Heart left ventricle (tissue), 16 donors: ENCODE measurements at regions not wholly inside any gene's neighbourhood (a gene's known extent, or its start where the extent isn't known, plus 50 kb on each side); places are given as distances from the start of the nearest gene placed in this dataset.

ENCODE experiments used
- ATAC-seq, 4 donors: fragments of 200-7000 bp; cut with Tn5 transposase; one replicate each; pipeline ENCODE4 v1.9.1; 2020 to 2022; ENCODE audit warnings: moderate library complexity in 4 of 4, mild to moderate bottlenecking in 3 of 4, moderate number of reproducible peaks in 1 of 4
- DNase-seq, 5 donors: peaks; one replicate each; pipeline ENCODE4 v3.0.0-alpha.2; 2020
- H3K27ac ChIP-seq, 12 donors: fragments of 200-600 bp; sonication (generic) in 4 of 12; one replicate each; pipeline versions ENCODE4 v1.5.0 to v1.8.0; 2016 to 2022; ENCODE audit warnings: mild to moderate bottlenecking in 2 of 12
- H3K27me3 ChIP-seq, 9 donors: fragments of 200-600 bp; sonication (generic) in 2 of 9; one replicate each; pipeline versions ENCODE4 v1.5.1 to v1.8.0; 2016 to 2022; ENCODE audit warnings: mild to moderate bottlenecking in 3 of 9
- H3K36me3 ChIP-seq, 9 donors: fragments of 200-600 bp; sonication (generic) in 2 of 9; one replicate each; pipeline versions ENCODE4 v1.5.0 to v1.8.0; 2018 to 2022; ENCODE audit warnings: mild to moderate bottlenecking in 2 of 9
- H3K4me1 ChIP-seq, 12 donors: fragments of 200-600 bp; sonication (generic) in 4 of 12; one replicate each; pipeline versions ENCODE4 v1.5.0 to v1.8.0; 2016 to 2022; ENCODE audit warnings: mild to moderate bottlenecking in 3 of 12
- H3K4me3 ChIP-seq, 12 donors: fragments of 200-600 bp; sonication (generic) in 4 of 12; one replicate each; pipeline versions ENCODE4 v1.5.0 to v1.8.0; 2017 to 2022; ENCODE audit warnings: mild to moderate bottlenecking in 9 of 12, moderate library complexity in 4 of 12
- H3K9me3 ChIP-seq, 12 donors: fragments of 200-600 bp; sonication (generic) in 4 of 12; one replicate each; pipeline versions ENCODE4 v1.5.0 to v1.8.0; 2016 to 2022; ENCODE audit warnings: mild to moderate bottlenecking in 1 of 12
- CTCF ChIP-seq, 12 donors: fragments of 200-600 bp; sonication (generic) in 4 of 12; IDR thresholded peaks; one replicate each; pipeline versions ENCODE4 v1.5.0 to v1.8.0; 2018 to 2022; ENCODE audit warnings: antibody characterized with exemption in 12 of 12, mild to moderate bottlenecking in 5 of 12
- POLR2A ChIP-seq, 2 donors: fragments of 450-650 bp; IDR thresholded peaks; one replicate each; pipeline ENCODE4 v1.6.1; 2017; ENCODE audit warnings: antibody characterized with exemption in 2 of 2, mild to moderate bottlenecking in 2 of 2, moderate library complexity in 2 of 2
- WGBS, 4 donors: extraction: QIAGEN DNeasy Blood & Tissue Kit in 2 of 4; methylation state at CpG; one replicate each; pipeline versions ENCODE4 v1.1.5 to v1.1.7; 2013 to 2018; 5-methylcytosine and 5-hydroxymethylcytosine counted together
- intact Hi-C, 10 donors: fragments of 100-400 bp; cut with DNase I; formaldehyde crosslinking; loops; one replicate each; pipeline versions ENCODE4 v1.11.1 to v1.14.2; 2022
- donor health status: ischemic (EF 13 %, LVEDD 7.1; RV severe dilation, severe dysfunction).
- donor health status: healthy with polysubstance abuse.
- donor health status: DM: no; HTN: yes; CAD: no.
- donor health status: DM: no; HTN: no; CAD: no.
- donor health status: ischemic (EF 25% LVEDD 6.9; RV normal size, moderate dysfunction).
- donor health status: ischemic (EF 25% LVEDD 5.7; RV mildly dilated, moderate dysfunction).
- donor health status: healthy.
- donor health status: DM: yes; HTN: yes; CAD: no.
- donor health status: ischemic (EF 35%, LVEDD 5.7; RV mildly dilated, moderate dysfunction).
- donor health status: nonischemic (EF 11% LVEDD 7.7; RV severe dilation, severe dysfunction).
- donor health status: DM: yes; HTN: yes; CAD: no.
- donor health status: PGD.
- donor health status: ischemic (EF 29% LVEDD 5.4; RV normal size, mild dysfunction).
- donor health status: nonischemic (EF 23%, LVEDD 6.1; RV moderate dilation, normal function).

- H3K9me3 ChIP-seq, result no peaks in the 10 kb centered on the region
- H3K36me3 ChIP-seq, result no peaks in the 10 kb centered on the region
- no peak overlapping the region for H3K27ac ChIP-seq
- DNase-seq, result no peak
- intact Hi-C loops, result no loop called here
- WGBS, 4 donors, result 75 to 88% (median 79%) methylated on average over 16 of the region's 16 CpGs
- H3K27me3 ChIP-seq, result peaks cover 0 to 15% (median 0%) of the 10 kb centered on the region in 9 donors
- TF ChIP-seq POLR2A (IDR thresholded peaks at IDR 0.05), result no peak
- no peak for TF ChIP-seq CTCF (IDR thresholded peaks at IDR 0.05)
- H3K4me3 ChIP-seq, result no peak overlapping the region
- no peak for ATAC-seq
- no peaks in the 10 kb centered on the region for H3K4me1 ChIP-seq
Observed at GRCh38 chr2:481388-481787, 193.5 kb upstream of the ALKAL2 start.

- TF ChIP-seq CTCF (IDR thresholded peaks at IDR 0.05) (no peak), POLR2A (IDR thresholded peaks at IDR 0.05) (no peak)
- H3K27ac ChIP-seq, result no peak overlapping the region
- no peaks in the 10 kb centered on the region for H3K4me1 ChIP-seq
- WGBS, 4 donors, result 64 to 69% (median 67%) methylated on average over 11 to 13 of the region's 13 CpGs
- H3K27me3 ChIP-seq, result peaks cover 0 to 15% (median 0%) of the 10 kb centered on the region in 9 donors
- DNase-seq, result no peak
- no peak overlapping the region for H3K4me3 ChIP-seq
- no peak for ATAC-seq
- intact Hi-C loops, result no loop called here
- no peaks in the 10 kb centered on the region for H3K9me3 ChIP-seq
- H3K36me3 ChIP-seq, result no peaks in the 10 kb centered on the region
Observed at GRCh38 chr2:479490-480176, 191.7 kb upstream of the ALKAL2 start.

GRCh38 chr2:479031-479430, 191.1 kb upstream of the ALKAL2 start:
- H3K36me3 ChIP-seq, result no peaks in the 10 kb centered on the region
- 51 to 61% (median 55%) methylated on average over 10 to 11 of the region's 11 CpGs for WGBS, 4 donors
- ATAC-seq (no peak), DNase-seq (no peak)
- peaks cover 0 to 15% (median 0%) of the 10 kb centered on the region in 9 donors for H3K27me3 ChIP-seq
- H3K27ac ChIP-seq, result no peak overlapping the region
- H3K4me3 ChIP-seq, result no peak overlapping the region
- no peaks in the 10 kb centered on the region for H3K9me3 ChIP-seq
- H3K4me1 ChIP-seq, result no peaks in the 10 kb centered on the region
- intact Hi-C loops, result no loop called here
- no peak for TF ChIP-seq POLR2A (IDR thresholded peaks at IDR 0.05)
- TF ChIP-seq CTCF (IDR thresholded peaks at IDR 0.05), result no peak

GRCh38 chr2:471560-471959, 183.7 kb upstream of the ALKAL2 start:
- H3K27me3 ChIP-seq, result peaks cover 9 to 57% (median 29%) of the 10 kb centered on the region in 9 donors
- ATAC-seq, result no peak
- TF ChIP-seq POLR2A (IDR thresholded peaks at IDR 0.05) (no peak), CTCF (IDR thresholded peaks at IDR 0.05) (no peak)

More at GRCh38 chr2:471560-471959, 183.7 kb upstream of the ALKAL2 start:
- Histone ChIP-seq H3K9me3 (peaks cover 0 to 13% (median 0%) of the 10 kb centered on the region in 12 donors), H3K27ac (no peak overlapping the region), H3K4me3 (no peak overlapping the region), H3K36me3 (no peaks in the 10 kb centered on the region), H3K4me1 (peaks cover 0 to 8% (median 0%) of the 10 kb centered on the region in 12 donors)
- 69 to 85% (median 77%) methylated on average over 6 to 8 of the region's 8 CpGs for WGBS, 4 donors
- DNase-seq, result no peak
- intact Hi-C loops, result no loop called here
